H9 (cell line): ENCODE measurements at regions not wholly inside any gene's neighbourhood (a gene's known extent, or its start where the extent isn't known, plus 50 kb on each side); places are given as distances from the start of the nearest gene placed in this dataset.

Source experiments
- DNase-seq: peaks from one replicate; pipeline ENCODE4 v3.0.0-alpha.2; 2017
- H2AFZ ChIP-seq: one replicate; pipeline ENCODE4 v1.6.1; 2013; ENCODE audit warnings: mild to moderate bottlenecking, low read length, control low read depth, moderate library complexity
- H2AK5ac ChIP-seq: 2 replicates; pipeline ENCODE4 v1.6.1; 2013; ENCODE audit warnings: low read length, control low read depth, mixed read lengths; ENCODE audit not compliant: insufficient read length
- H2BK120ac ChIP-seq: one replicate; pipeline ENCODE4 v1.6.1; 2013; ENCODE audit warnings: low read depth, mild to moderate bottlenecking, low read length, control low read depth, inconsistent platforms; ENCODE audit not compliant: poor library complexity, severe bottlenecking
- H2BK12ac ChIP-seq: 2 replicates; pipeline ENCODE4 v1.6.1; 2013; ENCODE audit warnings: low read length, control low read depth, mixed read lengths, low read depth; ENCODE audit not compliant: insufficient read length
- H2BK15ac ChIP-seq: 2 replicates; pipeline ENCODE4 v1.6.1; 2013; ENCODE audit warnings: low read depth, low read length, control low read depth
- H2BK20ac ChIP-seq: one replicate; pipeline ENCODE4 v1.6.1; 2013; ENCODE audit warnings: low read depth, mild to moderate bottlenecking, low read length, control low read depth, inconsistent platforms; ENCODE audit not compliant: poor library complexity, severe bottlenecking
- H2BK5ac ChIP-seq: 2 replicates; pipeline ENCODE4 v1.6.1; 2013; ENCODE audit warnings: low read length, control low read depth, mixed read lengths; ENCODE audit not compliant: insufficient read length
- H3K14ac ChIP-seq: 2 replicates; pipeline ENCODE4 v1.6.1; 2013; ENCODE audit warnings: low read length, control low read depth; ENCODE audit not compliant: insufficient read depth
- H3K18ac ChIP-seq: 2 replicates; pipeline ENCODE4 v1.6.1; 2013; ENCODE audit warnings: low read depth, mild to moderate bottlenecking, mixed read lengths, low read length, control low read depth; ENCODE audit not compliant: insufficient read length
- H3K23ac ChIP-seq: 2 replicates; pipeline ENCODE4 v1.6.1; 2013; ENCODE audit warnings: low read length, control low read depth, mixed read lengths, low read depth; ENCODE audit not compliant: insufficient read length
- H3K23me2 ChIP-seq: 2 replicates; pipeline ENCODE4 v1.6.1; 2013; ENCODE audit warnings: low read depth, mild to moderate bottlenecking, mixed read lengths, low read length, control low read depth; ENCODE audit not compliant: insufficient read length, poor library complexity, severe bottlenecking
- H3K27ac ChIP-seq: 2 replicates; pipeline ENCODE4 v1.5.1; 2013; ENCODE audit warnings: low read length, control low read depth, mixed read lengths, low read depth; ENCODE audit not compliant: insufficient read length
- H3K27me3 ChIP-seq: 2 replicates; pipeline ENCODE4 v1.6.1; 2013; ENCODE audit warnings: low read length, control low read depth, inconsistent platforms; ENCODE audit not compliant: insufficient read depth
- H3K4ac ChIP-seq: 2 replicates; pipeline ENCODE4 v1.6.1; 2013; ENCODE audit warnings: low read depth, mild to moderate bottlenecking, control low read depth, inconsistent platforms, low read length, moderate library complexity
- H3K4me1 ChIP-seq: 2 replicates; pipeline ENCODE4 v1.6.1; 2013; ENCODE audit warnings: low read length, control low read depth, inconsistent platforms; ENCODE audit not compliant: insufficient read depth
- H3K4me2 ChIP-seq: 2 replicates; pipeline ENCODE4 v1.6.1; 2013; ENCODE audit warnings: low read length, control low read depth, mixed read lengths; ENCODE audit not compliant: insufficient read length, insufficient read depth
- H3K56ac ChIP-seq: 2 replicates; pipeline ENCODE4 v1.6.1; 2013; ENCODE audit warnings: low read depth, mild to moderate bottlenecking, mixed read lengths, low read length, control low read depth; ENCODE audit not compliant: insufficient read length
- H3K79me1 ChIP-seq: 2 replicates; pipeline ENCODE4 v1.6.1; 2013; ENCODE audit warnings: low read depth, mild to moderate bottlenecking, moderate library complexity, low read length, control low read depth, inconsistent platforms; ENCODE audit not compliant: insufficient read depth, poor library complexity, severe bottlenecking
- H3K79me2 ChIP-seq: 2 replicates; pipeline ENCODE4 v1.6.1; 2013; ENCODE audit warnings: low read length, control low read depth, inconsistent platforms; ENCODE audit not compliant: insufficient read depth
- H3K9ac ChIP-seq: 2 replicates; pipeline ENCODE4 v1.6.1; 2013; ENCODE audit warnings: low read length, control low read depth, mixed read lengths; ENCODE audit not compliant: insufficient read length; ENCODE audit errors: extremely low read depth
- H3K9me3 ChIP-seq: one replicate; pipeline ENCODE4 v1.6.1; 2013; ENCODE audit warnings: low read depth, low read length, inconsistent platforms; ENCODE audit not compliant: control insufficient read depth
- H3T11ph ChIP-seq: one replicate; pipeline ENCODE4 v1.6.1; 2013; ENCODE audit warnings: mild to moderate bottlenecking, low read length, control low read depth, inconsistent platforms
- H4K20me1 ChIP-seq: one replicate; pipeline ENCODE4 v1.6.1; 2013; ENCODE audit not compliant: control insufficient read depth, insufficient read length, insufficient read depth
- H4K5ac ChIP-seq: 2 replicates; pipeline ENCODE4 v1.6.1; 2013; ENCODE audit warnings: low read depth, mild to moderate bottlenecking, mixed read lengths, low read length, control low read depth; ENCODE audit not compliant: insufficient read length
- H4K8ac ChIP-seq: replicated peaks from 2 replicates; pipeline ENCODE4 v1.6.1; 2013; ENCODE audit warnings: low read length, control low read depth, mixed read lengths, low read depth; ENCODE audit not compliant: insufficient read length
- H4K91ac ChIP-seq: 2 replicates; pipeline ENCODE4 v1.6.1; 2013; ENCODE audit warnings: low read depth, mild to moderate bottlenecking, moderate library complexity, mixed read lengths, low read length, control low read depth; ENCODE audit not compliant: insufficient read length
- H3K27ac Mint-ChIP-seq, 3 experiments: 2 replicates in 2 of 3; 3 replicates in 1 of 3; pipeline ENCODE4 v1.8.0; 2020 to 2021; ENCODE audit warnings: mixed read lengths in 3 of 3, mild to moderate bottlenecking in 1 of 3, moderate library complexity in 1 of 3
- H3K27me3 Mint-ChIP-seq: 2 replicates; pipeline ENCODE4 v1.8.0; 2021; ENCODE audit warnings: low read depth, mild to moderate bottlenecking, moderate library complexity, mixed read lengths
- H3K36me3 Mint-ChIP-seq, 3 experiments: 2 replicates in 2 of 3; 3 replicates in 1 of 3; pipeline ENCODE4 v1.8.0; 2020 to 2021; ENCODE audit warnings: low read depth in 3 of 3, mixed read lengths in 3 of 3; ENCODE audit not compliant: insufficient read depth in 1 of 3
- H3K4me1 Mint-ChIP-seq, 2 experiments: 2 replicates each; pipeline ENCODE4 v1.8.0; 2020; ENCODE audit warnings: mixed read lengths in 2 of 2
- H3K4me3 Mint-ChIP-seq, 2 experiments: 2 replicates in 1 of 2; 3 replicates in 1 of 2; pipeline ENCODE4 v1.8.0; 2020 to 2021; ENCODE audit warnings: mild to moderate bottlenecking in 2 of 2, mixed read lengths in 2 of 2, moderate library complexity in 1 of 2
- H3K9me3 Mint-ChIP-seq, 2 experiments: 2 replicates in 1 of 2; 3 replicates in 1 of 2; pipeline ENCODE4 v1.8.0; 2020; ENCODE audit warnings: mild to moderate bottlenecking in 2 of 2, mixed read lengths in 2 of 2, moderate library complexity in 1 of 2
- whole genome bisulfite sequencing: extraction: QIAGEN DNeasy Blood & Tissue Kit; methylation state at CpG from one replicate; pipeline ENCODE4 v1.1.7; 2013; ENCODE audit warnings: missing lambda C conversion rate, low lambda C conversion rate, mixed read lengths; ENCODE audit not compliant: insufficient read length; ENCODE audit errors: extremely low coverage; 5-methylcytosine and 5-hydroxymethylcytosine counted together
- TF ChIP-seq, protein P1 (sequence below): fragments of 200-600 bp; sonication (generic); conservative IDR thresholded peaks from 3 replicates; pipeline ENCODE4 v1.8.0; 2021; ENCODE audit warnings: antibody characterized with exemption, mild to moderate bottlenecking

DNA sequence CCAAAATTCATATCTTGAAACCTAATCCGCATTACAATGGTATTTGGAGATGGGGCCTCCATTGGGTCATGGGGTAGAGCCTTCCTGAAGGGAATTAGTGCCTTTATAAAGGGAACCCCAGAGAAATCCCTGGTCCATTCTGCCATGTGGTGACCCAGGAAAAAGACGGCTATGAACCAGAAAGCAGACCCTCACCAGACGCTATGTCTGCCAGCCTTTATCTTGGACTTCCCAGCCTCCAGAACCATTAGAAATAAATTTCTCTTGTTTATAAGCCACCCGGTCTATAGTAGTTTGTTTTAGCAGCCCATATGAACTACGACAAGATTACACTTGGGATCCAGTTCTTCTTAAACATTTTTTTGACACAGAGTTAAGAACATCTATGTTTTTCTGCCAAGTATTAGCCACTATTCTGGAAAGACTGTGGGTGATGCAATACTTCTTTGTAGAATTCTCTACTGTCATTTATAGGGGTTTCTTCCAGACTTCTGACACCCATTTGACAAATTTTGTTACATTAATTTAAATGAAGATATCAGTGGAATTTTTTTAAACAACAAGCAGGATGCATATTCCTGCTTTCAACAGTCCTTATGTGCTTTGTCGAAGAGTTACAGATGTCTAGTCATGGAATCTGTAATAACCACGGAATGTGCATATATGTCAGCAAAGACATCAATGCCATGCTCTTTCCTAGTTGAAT lies 572.4 kb downstream of the NR2F1-AS1 start:
- H3K79me2 ChIP-seq, result no peaks in the 10 kb centered on the region
- no peak overlapping the region for H2BK120ac ChIP-seq
- no peak overlapping the region for H4K91ac ChIP-seq
- H2BK12ac ChIP-seq, result no peak overlapping the region
- TF ChIP-seq, protein P1, sequence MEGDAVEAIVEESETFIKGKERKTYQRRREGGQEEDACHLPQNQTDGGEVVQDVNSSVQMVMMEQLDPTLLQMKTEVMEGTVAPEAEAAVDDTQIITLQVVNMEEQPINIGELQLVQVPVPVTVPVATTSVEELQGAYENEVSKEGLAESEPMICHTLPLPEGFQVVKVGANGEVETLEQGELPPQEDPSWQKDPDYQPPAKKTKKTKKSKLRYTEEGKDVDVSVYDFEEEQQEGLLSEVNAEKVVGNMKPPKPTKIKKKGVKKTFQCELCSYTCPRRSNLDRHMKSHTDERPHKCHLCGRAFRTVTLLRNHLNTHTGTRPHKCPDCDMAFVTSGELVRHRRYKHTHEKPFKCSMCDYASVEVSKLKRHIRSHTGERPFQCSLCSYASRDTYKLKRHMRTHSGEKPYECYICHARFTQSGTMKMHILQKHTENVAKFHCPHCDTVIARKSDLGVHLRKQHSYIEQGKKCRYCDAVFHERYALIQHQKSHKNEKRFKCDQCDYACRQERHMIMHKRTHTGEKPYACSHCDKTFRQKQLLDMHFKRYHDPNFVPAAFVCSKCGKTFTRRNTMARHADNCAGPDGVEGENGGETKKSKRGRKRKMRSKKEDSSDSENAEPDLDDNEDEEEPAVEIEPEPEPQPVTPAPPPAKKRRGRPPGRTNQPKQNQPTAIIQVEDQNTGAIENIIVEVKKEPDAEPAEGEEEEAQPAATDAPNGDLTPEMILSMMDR, result no peak
- H3K79me1 ChIP-seq, result no peaks in the 10 kb centered on the region
- DNase-seq, result no peak
- no peak overlapping the region for H2AK5ac ChIP-seq
- H3K18ac ChIP-seq, result no peak overlapping the region
- H3K9ac ChIP-seq, result no peak overlapping the region
- Mint-ChIP-seq H3K4me3 (no peak overlapping the region), H3K27ac (peak overlapping the region in 1 of 3 experiments; percentile 38; a peak in 1 of 7 replicates), H3K27me3 (no peaks in the 10 kb centered on the region), H3K36me3 (peaks cover 0 to 7% (median 0%) of the 10 kb centered on the region in 3 experiments; a peak in 2 of 7 replicates), H3K4me1 (peaks cover 16 to 20% of the 10 kb centered on the region in 2 experiments), H3K9me3 (peaks cover 0 to 4% of the 10 kb centered on the region in 2 experiments; a peak in 2 of 5 replicates)
- no peak overlapping the region for H3K4me2 ChIP-seq
- no peak overlapping the region for H2BK20ac ChIP-seq
- H2AFZ ChIP-seq, result no peak overlapping the region
- H3K14ac ChIP-seq, result no peak overlapping the region
- H3K27ac ChIP-seq, result no peak overlapping the region
- H3K27me3 ChIP-seq, result no peaks in the 10 kb centered on the region
- H3K56ac ChIP-seq, result no peak overlapping the region
- no peaks in the 10 kb centered on the region for H3K23me2 ChIP-seq
- H2BK15ac ChIP-seq, result no peak overlapping the region
- H4K20me1 ChIP-seq, result no peaks in the 10 kb centered on the region
- H3K4me1 ChIP-seq, result no peaks in the 10 kb centered on the region
- H3K9me3 ChIP-seq, result no peaks in the 10 kb centered on the region
- WGBS, result no CpG with 5 or more reads among the region's 7 CpGs
- H3T11ph ChIP-seq, result no peak overlapping the region
- no peak overlapping the region for H4K5ac ChIP-seq
- H2BK5ac ChIP-seq, result no peak overlapping the region
- H3K4ac ChIP-seq, result no peak overlapping the region
- H3K23ac ChIP-seq, result no peak overlapping the region
- H4K8ac ChIP-seq, result no peak overlapping the region
